ENCODE measurements at regions not wholly inside any gene's neighbourhood (a gene's known extent, or its start where the extent isn't known, plus 50 kb on each side); places are given as distances from the start of the nearest gene placed in this dataset.
"Not testable (repeated sequence)": the region's sequence is repeated elsewhere in the genome, so short reads cannot be mapped to it uniquely, and the experiment has no call there.

DNA sequence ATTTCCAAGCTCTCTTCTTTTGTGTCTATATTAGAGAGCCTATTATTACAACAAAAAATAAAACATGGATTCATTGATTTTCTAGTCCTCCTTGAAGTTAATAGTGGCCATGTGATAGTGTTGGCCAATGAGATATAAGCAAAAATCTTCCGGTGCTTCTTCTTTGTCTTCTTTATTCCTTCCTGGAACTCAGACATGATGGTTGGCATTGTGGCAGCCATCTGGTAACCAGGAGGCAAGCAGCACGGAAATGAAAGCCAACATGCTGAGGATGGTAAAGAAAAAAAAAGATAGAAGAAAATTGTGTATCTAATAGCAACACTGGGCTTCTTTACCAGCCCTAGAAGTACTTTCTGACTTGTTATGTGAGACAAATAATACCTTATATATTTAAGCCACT, 50.8 kb upstream of the SEL1L start:
- DNase-seq: no peak

DNA sequence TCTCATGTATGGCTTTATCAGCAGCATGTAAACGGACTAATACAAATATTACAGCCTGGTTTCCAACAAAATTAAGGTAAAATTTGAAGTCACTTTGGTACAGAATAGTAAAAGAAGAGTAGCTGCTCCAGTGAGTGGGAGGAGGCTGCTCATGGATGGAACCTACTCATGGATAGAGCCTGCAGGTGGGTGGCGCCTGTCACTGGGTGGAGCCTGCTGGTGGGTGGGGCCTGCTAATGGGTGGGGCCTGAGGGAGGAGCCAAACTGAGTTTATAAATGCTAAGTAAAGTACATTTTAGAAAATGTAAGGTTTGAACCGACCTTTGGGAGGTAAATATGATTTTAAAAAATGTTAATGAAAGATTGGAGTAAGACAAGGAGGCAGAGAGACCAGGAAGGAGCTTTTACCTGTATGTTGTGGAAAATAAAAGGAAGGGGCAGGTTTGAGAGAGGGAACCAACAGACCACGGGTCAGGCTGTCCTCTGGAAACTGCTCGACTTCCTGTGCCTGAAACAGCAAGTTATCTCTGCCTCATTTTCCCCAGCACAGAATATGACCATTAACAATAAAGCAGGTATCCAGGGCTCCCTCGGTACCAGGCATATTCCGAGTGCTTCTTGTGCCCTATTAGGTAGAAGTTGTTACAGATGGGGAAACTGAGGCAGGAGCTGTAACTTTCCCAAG, 55.9 kb upstream of the SEL1L start:
- no peak for DNase-seq

DNA sequence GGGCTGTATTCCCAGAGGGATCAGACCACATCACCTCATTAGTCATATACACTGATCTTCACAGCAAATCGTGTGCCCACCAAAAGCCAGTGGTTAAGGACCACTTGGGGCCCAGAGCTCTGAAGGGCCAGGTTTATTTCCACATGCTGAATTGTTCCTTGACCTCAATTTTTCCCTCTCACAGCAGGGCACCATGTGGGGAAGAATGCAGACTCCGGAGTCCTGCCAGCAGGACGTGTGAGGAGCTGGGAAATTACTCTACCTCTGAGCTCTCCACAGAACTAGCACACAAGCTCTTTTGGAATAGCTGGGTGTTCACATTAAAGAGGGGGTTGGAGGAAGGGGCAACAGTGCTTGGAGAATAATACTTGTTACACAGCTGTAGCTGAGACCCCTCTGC, 57.6 kb upstream of the SEL1L start:
- DNase-seq: no peak

DNA sequence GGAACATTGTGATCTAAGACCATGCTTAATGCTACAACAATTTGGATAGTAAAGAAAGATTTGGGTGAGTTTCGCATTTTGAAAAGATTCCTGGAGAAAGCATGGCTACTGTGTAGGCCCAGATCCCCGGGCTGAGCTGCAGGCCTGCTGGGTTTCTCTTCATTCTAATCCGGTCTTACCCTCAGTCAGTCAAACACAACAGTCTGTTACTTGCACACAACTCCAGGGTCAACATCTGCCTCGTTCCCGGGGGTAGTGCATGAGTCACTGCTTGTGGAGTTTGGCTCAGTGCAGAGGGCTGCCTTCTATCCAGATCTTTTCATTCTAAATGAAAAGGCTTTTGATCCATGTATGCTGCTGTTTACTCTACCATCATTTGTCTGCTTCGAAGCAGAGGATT, 60.4 kb upstream of the SEL1L start:
- no peak for DNase-seq

DNA sequence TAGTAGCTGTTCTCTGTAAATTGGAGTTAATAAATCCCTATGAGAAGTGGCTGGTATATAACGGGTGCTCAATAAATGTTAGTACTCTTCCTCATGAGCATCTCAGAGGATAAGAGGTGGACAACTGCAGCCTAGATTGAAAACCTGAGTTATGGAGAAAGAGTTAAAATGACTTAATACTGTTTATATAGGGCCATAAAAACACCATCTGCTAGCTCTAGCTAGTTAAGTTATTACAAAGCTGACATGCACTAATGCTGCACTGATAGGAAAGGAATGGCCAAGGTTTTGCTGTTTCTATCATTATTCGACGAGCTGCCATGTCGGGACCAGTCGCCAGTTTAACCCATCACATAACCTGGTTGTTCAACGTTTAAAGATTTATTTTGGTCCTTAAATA, 72.0 kb upstream of the SEL1L start:
- DNase-seq: no peak

DNA sequence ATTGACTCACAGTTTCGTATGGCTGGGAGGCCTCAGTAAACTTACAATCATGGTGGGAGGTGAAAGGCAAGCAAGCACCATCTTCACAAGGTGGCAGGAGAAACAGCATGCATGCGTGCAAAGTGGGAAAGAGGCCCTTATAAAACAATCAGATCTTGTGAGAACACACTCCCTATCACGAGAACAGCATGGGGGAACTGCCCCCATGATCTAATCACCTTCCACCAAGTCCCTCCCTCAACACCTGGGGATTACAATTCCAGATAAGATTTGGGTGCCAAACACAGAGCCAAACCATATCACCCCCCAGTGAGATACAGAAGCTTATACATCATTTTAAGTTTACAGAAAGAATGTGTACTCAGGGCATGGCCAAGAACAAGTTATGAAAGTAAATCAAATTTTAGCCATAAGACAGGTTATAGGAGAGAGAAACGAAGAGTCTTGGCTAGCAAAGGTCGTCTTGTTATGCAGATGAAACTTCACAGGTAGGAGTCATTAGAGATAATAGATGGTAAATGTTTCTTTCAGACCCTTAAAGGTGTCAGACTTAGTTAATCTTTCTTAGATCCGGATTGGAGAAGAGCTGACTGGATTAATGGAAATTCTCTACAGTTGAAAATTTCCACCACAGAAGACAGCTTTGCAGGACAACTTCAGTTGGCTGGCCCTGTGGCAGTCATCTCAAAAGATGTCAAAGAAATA, 79.8 kb upstream of the SEL1L start:
- no peak for DNase-seq

DNA sequence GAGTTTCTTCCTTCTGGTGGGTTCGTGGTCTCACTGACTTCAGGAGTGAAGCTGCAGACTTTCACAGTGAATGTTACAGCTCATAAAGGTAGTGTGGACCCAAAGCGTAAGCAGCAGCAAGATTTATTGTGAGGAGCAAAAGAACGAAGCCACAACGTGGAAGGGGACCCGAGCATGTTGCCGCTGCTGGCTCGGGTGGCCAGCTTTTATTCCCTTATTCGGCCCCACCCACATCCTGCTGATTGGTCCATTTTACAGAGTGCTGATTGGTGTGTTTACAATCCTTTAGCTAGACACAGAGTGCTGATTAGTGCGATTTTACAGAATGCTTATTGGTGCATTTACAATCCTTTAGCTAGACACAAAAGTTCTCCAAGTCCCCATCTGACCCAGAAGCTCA, 80.6 kb upstream of the SEL1L start:
- not testable (repeated sequence) for DNase-seq

DNA sequence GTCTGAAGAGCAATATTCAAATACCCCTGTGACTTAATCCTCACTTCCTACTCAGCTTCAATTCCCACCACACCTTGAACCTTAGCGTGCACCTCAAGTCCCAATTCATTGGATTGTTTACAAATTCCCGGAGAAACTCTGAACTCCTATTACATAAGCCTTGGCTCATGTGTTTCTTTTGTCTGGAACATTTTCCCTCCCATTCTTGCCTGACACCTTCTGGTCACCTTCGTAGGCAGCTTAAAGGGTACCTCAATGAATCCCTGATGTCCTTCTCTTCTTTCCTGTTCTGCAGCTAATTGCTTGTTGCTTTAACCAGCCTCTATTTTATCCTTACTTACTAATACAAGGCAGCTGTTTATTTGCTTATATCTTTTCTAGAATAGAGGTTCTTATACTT, 85.0 kb upstream of the SEL1L start:
- no peak for DNase-seq

DNA sequence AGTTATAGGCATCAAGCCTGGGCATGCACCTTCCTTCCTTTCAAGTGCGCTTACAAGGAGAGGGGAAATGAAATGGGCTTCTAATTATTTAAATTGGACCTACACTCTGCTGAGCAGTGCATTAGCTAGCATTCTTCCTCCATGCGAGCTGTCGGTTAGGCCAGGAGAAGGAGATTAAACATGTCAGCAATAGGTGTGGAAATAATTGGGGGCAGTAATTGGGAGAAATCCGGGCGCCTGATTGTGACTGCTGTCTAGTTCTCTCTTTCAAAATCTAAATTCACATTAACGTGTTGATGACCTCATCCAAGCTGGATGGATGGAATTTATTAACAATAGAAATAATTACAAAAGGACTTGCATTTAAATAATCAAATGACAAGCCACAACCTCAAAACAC, 86.2 kb upstream of the SEL1L start:
- no peak for DNase-seq

DNA sequence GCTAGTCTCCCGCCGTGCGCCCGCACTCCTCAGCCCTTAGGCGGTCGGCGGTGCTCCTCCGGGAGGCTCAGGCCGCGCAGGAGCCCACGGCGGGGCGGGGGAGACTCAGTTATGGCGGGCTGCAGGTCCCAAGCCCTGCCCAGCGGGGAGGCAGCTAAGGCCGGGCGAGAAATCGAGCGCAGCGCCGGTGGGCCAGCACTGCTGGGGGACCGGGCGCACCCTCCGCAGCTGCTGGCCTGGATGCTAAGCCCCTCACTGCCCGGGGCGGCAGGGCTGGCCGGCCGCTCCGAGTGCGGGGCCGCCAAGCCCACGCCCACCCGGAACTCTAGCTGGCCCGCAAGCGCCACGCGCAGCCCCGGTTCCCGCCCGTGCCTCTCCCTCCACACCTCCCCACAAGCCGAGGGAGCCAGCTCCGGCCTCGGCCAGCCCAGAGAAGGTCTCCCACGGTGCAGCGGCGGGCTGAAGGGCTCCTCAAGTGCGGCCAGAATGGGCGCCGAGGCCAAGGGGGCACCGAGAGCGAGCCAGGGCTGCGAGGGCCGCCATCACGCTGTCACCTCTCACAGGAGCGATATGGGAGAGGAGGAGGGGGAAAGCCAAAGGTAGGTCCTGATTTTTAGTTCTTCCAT, 90.2 kb upstream of the SEL1L start:
- not testable (repeated sequence) for DNase-seq

DNA sequence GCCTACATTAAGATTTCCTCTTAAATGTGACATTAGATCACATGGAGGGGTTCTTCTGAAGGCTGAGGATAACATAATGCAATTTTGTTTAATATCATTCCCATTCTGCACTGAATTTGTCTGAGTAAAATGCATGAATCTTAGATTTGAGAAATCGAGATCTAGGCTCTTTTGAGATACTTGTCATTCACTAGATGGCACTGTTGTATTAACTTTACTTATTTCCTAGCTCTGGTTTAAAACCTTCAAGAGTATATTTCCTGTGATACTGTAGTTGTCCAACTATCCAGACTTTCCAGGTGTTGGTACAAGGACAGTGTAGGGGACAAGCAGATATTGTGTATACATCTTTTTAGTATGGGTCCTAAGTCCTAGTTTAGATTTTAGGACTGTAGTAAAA, 91.7 kb upstream of the SEL1L start:
- peak; percentile 27 for DNase-seq

DNA sequence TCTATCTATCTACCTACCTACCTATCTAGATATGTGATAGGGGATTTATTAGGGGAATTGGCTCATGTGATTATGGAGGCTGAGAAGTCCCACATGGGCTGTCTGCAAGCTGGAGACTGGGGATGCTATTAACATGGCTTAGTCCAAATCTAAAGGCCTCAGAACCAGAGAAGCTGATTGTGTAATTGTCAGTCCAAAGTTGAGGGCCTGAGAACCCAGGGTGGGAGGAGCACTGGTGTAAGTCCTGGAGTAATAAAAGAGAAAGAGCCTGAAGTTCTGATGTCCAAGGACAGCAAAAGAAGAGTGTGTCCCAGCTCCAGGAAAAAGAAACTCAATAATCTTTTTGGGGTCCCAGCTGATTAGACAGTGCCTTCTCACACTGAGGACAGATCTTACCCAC, 98.5 kb upstream of the SEL1L start:
- no peak for DNase-seq

DNA sequence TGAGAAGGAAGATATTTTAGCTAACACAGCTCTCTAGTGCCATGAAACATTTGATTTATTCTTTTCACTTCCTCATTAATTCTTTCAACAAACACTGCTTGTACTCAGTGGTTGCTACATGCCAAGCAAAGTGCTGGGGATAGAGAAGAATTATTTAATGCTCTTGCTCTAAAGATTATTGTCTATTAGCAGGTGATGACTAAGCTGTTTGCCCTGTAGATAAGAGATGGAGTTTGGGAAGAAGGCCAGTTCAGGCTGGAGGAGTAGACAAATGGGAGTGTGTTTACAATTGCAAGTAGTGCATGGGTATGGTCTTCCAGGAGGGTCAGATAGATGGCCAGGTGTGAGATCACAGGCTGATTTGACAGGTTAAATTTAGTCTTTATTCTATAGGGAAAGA, 99.8 kb upstream of the SEL1L start:
- DNase-seq: no peak

DNA sequence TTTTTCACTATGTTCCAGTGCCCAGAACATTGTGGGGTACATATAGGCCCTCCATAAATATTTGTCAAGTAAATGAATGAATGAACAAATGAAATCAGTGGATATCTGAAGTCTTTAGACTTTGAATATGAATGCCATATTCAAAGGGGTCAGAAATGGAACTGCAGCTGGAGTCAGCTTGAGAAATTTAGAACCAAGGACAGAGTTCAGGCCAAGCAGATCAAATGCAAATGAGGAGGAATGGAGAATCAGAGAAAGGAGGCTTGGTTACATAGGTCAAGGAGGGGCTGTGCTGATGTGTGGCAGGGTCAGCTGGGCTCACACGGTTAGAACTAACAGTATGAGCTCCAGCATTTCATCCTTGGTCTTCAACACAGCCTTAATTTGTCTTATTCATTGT, 104.0 kb upstream of the SEL1L start:
- DNase-seq: no peak

DNA sequence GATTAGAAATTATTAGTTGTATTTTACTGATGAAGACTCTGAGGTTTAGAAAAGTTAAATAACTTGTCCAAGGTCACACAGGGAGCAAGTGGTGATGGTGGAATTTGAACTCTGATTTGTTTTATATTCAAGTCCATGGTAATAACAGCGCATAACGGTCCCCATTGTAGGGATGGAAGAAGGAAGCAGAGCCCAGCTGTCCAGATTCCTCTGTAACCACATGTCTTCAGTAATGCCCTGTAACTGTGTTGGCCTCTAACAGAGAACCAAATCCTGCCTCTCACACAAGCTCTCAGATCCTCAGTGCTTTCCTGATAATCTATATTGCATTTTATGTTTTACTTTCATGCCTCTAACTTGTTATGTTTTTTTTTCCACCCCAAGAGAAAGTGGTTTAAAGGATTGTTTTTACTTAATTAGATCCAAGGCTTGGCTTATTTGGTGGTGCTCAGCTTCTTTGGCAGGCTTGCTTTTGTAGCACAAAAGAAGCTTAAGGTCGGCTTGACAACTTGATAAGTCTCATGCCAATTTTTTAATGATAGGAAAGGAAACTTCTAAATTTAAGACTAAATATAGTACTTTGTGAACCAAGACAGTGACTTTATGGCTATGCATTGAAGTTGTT, 105.1 kb upstream of the SEL1L start:
- no peak for DNase-seq

DNA sequence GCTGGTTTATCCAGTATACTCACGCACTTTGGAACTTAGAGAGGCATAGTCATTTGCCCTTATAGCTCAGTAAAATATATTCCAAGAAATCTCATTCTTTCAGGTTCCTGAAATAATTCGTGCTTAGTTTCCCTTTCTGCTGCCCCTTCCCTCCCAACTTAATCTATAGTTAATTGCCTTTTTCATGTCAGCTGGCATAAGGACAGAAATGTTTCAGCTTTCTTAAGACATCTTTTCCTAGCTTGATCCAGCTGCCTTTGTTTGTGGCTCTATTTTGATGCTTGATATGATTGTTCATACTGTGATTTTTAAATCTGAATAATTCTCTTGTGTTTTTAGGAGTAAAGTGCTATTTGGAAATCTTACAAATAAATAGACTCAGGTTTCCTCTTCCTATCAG, 120.0 kb upstream of the SEL1L start:
- DNase-seq: no peak

DNA sequence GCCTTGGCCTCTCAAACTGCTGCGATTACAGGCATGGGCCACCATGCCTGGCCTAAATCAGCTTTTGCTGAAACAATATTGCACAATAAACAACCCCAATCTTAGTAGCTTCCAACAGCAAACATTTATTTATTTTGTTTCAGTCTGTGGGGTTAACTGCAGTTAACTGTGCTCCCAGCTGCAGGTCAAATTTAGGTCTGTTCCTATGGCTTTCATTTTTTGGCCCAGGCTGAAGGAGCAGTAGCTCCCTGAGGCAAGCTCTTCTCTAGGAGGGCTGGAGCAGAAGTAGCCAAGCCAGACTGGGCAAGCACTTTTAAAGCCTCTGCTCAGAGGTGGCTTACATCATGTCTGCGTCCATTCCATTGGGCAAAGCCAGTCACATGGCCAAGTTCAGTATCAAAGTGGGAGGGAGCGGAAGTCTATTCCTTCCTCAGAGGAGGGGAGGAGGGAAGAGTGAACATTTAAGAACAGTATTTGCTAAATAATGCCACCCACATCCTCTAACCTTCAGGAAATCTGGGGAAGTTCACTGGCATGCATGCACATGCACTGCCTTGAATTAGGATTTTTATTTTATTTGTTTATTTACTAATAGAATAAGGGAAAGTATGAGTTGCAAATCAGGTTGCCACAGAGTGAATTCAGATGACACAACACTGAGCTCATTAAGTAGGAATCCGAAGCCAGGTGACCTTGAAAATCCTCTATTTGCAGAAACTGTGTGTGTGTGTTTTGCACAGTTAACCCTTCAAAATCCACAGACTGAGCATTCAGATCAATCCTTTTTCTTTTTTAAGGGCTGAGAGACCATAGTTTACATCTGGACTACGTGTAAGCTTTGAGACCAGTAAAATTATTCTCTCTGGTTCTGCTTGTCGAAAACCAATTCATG, 122.0 kb upstream of the SEL1L start:
- DNase-seq: no peak

DNA sequence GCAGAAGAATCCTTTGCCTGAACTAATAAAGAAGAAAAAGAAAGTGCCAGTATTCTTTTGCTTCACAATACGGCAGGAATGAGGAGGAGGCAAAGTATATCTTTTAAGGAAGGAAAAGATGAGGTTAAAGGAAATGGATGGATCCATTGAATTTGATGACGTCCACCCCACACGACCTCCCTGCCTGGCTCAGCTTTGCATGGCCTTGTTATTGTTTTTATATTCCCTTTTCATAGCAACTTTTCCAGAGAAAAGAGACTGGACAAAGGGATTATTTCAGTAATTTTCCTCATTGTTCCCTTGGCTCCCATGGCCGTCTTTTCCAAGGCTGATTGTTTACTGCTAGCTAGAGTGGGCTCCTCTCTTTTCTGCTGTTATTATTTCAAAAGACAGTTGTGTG, 123.2 kb upstream of the SEL1L start:
- no peak for DNase-seq

DNA sequence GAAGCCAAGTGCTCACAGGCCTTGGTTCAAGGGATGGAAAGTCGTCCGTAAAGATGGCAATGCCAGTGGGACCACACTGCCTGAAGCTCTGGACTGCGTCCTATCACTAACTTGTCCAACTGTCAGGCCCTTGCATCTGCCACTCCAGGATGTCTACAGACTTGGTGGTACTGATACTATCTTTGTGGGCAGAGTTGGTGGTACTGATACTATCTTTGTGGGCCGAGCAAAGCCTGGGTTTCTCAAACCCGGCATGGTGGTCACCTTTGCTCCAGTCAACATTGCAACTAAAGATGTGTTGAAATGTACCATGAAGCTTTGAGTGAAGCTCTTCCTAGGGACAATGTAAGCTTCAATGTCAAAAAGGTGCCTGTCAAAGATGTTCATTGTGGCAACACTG, 128.4 kb upstream of the SEL1L start:
- DNase-seq: no peak

DNA sequence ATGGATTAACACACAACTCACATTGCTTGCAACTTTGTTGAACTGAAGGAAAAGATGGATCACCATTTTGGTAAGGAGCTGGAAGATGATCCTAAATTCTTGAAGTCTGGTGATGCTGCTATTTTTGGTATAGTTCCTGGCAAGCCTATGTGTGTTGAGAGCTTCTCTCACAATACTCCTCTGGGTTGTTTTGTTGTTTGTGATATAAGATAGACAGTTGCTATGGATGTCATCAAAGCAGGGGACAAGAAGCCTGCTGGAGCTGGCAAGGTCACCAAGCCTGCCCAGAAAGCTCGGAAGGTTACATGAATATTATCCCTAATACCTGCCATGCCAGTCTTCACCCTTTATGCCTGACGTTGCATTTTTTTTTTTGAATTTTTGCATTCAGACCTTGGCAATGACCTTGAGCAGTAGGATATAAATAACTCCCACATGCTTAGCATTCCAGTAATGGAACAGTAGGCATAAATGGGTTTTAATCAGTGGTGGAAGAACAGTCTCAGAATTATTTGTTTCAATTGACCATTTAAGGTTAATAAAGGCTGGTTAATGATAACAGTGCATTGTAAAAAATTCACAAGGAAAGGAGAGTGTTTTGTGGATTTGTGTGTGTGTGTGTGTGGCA, 129.0 kb upstream of the SEL1L start:
- no peak for DNase-seq

DNA sequence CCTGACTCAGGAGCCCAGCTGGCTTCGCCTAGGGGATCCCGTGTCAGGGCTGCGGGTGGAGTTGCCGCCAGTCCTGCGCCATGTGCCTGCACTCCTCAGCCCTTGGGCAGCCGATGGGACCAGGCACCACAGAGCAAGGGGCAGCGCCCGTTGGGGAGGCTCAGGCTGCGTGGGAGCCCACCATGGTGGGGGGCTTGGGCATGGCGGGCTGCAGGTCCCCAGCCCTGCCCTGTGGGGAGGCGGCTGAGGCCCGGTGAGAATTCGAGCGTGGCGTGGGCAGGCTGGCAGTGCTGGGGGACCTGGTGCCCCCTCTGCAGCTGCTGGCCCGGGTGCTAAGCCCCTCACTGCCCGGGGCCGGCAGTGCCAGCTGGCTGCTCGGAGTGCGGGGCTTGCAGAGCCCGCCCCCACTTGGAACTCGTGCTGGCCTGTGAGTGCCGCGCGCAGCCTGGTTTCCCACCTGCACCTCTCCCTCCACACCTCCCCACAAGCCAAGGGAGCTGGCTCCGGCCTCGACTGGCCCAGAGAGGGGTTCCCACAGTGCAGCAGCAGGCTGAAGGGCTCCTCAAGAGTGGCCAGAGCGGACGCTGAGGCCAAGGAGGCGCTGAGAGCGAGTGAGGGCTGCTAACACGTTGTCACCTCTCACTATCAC, 135.1 kb upstream of the SEL1L start:
- DNase-seq: no peak

DNA sequence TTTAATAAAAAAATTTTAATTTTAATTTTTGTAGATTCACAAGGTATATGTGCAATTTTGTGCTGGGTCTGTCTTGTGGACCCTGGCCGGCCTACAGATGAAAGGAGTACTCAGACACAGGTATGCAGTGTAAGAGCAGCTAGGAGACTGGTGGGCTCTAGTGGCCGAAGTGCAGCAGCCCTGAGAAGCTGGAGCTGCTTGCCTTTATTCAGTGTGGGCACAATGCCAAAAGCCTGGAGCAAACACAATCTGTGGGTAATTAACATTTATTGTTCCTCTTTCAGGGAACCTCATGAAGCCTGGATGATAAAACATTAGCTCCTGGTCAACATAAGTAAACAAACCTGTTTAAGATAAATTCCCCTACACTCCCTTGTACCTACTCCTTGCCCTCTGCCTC, 135.7 kb upstream of the SEL1L start:
- no peak for DNase-seq
